ENCODE measurements at regions not wholly inside any gene's neighbourhood (a gene's known extent, or its start where the extent isn't known, plus 50 kb on each side); places are given as distances from the start of the nearest gene placed in this dataset.
A peak's percentile ranks its signal among the peaks of the same experiment; 100 is the strongest.
"Not testable (repeated sequence)": the region's sequence is repeated elsewhere in the genome, so short reads cannot be mapped to it uniquely, and the experiment has no call there.

GRCh38 chr7:101679653-101680173 is 50.6 kb upstream of the MYL10 start:
- not testable (repeated sequence) for H3K9me3 Mint-ChIP-seq; H3K27ac Mint-ChIP-seq; ATAC-seq; H3K36me3 Mint-ChIP-seq (ENCODE audit: low read depth); DNase-seq; H3K4me1 Mint-ChIP-seq; H3K27me3 Mint-ChIP-seq; H3K4me3 Mint-ChIP-seq

DNA sequence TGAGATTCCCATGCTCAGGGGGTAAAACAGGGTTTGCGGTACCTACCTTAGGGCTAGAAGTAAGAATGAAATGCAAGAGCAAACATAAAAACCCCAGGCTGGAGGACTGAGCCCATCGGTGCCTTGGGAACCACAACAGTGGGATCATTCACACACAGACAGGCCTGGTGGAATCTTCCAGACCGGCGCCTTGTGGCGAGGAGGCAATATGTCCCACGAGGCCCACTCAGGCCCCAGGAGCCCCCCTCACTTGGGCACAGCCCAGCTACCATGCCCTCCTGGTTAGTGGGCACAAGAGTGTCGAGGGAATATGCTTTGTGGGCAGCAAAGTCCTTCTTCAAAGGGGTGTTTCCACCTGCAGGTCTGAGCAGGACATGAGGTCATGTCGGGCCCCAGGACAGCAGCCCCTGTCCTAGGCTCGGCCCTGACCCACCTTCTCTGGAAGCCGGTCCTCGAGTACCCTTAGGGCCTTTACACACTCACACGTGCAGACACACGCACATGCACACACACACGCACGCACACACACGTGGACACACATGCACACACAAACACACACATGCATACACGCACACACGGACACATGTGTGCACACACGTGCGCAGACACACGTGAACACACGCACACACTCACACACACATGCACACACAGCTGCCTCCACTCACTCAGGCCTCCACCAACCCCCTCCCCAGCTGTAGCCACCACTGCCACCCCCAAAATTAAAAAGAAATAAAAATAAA is 51.5 kb upstream of the MYL10 start:
- H3K27me3 Mint-ChIP-seq, result no peaks in the 10 kb centered on the region
- no peak overlapping the region for H3K27ac Mint-ChIP-seq
- H3K9me3 Mint-ChIP-seq, result no peaks in the 10 kb centered on the region
- H3K36me3 Mint-ChIP-seq (ENCODE audit: low read depth), result no peaks in the 10 kb centered on the region
- ATAC-seq (no peak), DNase-seq (no peak)
- H3K4me1 Mint-ChIP-seq, result no peaks in the 10 kb centered on the region
- H3K4me3 Mint-ChIP-seq, result no peak overlapping the region

DNA sequence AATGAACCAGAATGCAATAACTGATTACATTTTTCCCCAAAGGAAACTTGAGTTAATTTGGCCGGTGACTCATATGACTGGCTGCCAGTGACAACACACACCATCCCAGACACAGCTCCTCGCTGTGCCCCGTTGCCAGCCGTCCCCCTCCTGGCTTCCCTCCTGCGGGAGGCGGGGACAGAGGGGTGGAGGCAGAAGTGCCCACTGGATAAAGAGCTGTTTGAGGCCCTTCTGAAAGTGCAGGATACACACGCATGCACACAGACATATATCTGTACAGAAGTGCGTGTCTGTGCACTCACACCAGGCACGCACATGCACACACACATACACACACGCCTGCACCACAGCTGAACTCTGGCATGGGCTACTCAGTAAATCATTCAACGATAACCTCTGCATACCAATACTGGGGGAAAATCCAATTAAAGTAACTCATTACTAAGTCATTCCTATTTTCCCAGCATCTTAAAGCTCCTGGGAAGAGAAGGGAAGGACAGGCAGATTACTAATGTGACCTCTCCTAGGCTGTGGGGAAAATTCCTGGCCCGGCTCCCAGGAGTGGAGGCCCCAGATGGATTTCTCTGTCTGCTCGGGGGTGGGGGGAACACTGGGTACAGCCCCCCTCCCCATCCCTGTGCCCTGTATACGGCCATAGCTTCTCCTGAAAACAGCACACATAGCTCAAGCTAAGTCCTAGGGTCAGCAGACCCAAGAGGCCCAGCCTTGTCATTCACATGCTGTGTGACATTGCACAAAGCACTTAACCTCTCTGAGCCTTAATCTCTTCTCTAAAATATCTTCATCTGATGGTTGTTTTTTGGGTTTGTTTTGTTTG is 52.3 kb upstream of the MYL10 start:
- Mint-ChIP-seq H3K9me3 (no peaks in the 10 kb centered on the region), H3K4me1 (no peaks in the 10 kb centered on the region), H3K36me3 (ENCODE audit: low read depth) (no peaks in the 10 kb centered on the region), H3K4me3 (no peak overlapping the region), H3K27me3 (no peaks in the 10 kb centered on the region), H3K27ac (no peak overlapping the region)
- DNase-seq, result no peak
- ATAC-seq, result no peak

DNA sequence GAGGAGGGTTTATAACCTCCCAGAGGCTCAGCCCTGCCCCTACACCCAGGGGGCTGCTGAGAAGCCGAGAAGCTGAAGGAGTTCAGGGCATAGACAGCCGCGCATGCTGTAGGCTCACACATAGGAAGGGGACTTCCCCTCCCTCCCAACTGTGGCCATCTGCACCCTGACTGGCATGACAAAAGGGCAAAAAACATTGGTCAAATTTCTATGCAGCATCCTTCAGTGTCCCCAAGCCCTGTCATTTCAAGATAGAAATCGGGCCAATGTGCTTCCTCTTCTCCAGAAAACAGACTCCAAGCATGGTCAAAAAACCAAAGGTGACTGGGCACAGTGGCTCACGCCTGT is 55.9 kb upstream of the MYL10 start:
- Mint-ChIP-seq H3K4me1 (no peaks in the 10 kb centered on the region), H3K27ac (no peak overlapping the region), H3K36me3 (ENCODE audit: low read depth) (no peaks in the 10 kb centered on the region), H3K4me3 (no peak overlapping the region), H3K9me3 (no peaks in the 10 kb centered on the region), H3K27me3 (peaks cover 2% of the 10 kb centered on the region)
- DNase-seq (no peak), ATAC-seq (no peak)

GRCh38 chr7:101686030-101686429 is 56.9 kb upstream of the MYL10 start:
- H3K4me1 Mint-ChIP-seq, result no peaks in the 10 kb centered on the region
- H3K9me3 Mint-ChIP-seq, result no peaks in the 10 kb centered on the region
- H3K36me3 Mint-ChIP-seq (ENCODE audit: low read depth), result no peaks in the 10 kb centered on the region
- peaks cover 2% of the 10 kb centered on the region for H3K27me3 Mint-ChIP-seq
- DNase-seq (no peak), ATAC-seq (no peak)
- no peak overlapping the region for H3K27ac Mint-ChIP-seq
- H3K4me3 Mint-ChIP-seq, result no peak overlapping the region

DNA sequence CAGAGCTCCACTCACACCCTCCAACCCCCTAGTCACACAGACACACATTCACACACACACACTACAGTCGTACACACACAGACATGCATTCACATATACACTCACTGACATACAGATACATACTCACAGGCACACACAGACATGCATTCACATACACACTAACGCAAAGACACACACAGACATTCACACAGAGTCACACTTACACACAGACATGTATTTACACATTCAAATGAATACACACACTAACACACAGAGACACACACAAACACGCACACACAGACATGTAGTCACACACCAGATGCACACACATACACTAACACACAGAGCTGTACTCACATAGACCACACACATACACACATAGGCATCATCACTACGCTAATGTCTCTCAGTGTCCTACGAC is 58.0 kb upstream of the MYL10 start:
- ATAC-seq (no peak), DNase-seq (no peak)
- H3K4me1 Mint-ChIP-seq, result no peaks in the 10 kb centered on the region
- H3K36me3 Mint-ChIP-seq (ENCODE audit: low read depth), result no peaks in the 10 kb centered on the region
- H3K27ac Mint-ChIP-seq, result no peak overlapping the region
- no peak overlapping the region for H3K4me3 Mint-ChIP-seq
- no peaks in the 10 kb centered on the region for H3K9me3 Mint-ChIP-seq
- H3K27me3 Mint-ChIP-seq, result peaks cover 3% of the 10 kb centered on the region

GRCh38 chr7:101687791-101688182 is 58.7 kb upstream of the MYL10 start:
- H3K4me3 Mint-ChIP-seq, result no peak overlapping the region
- DNase-seq (no peak), ATAC-seq (no peak)
- H3K36me3 Mint-ChIP-seq (ENCODE audit: low read depth), result no peaks in the 10 kb centered on the region
- H3K4me1 Mint-ChIP-seq, result no peaks in the 10 kb centered on the region
- H3K27me3 Mint-ChIP-seq, result peaks cover 4% of the 10 kb centered on the region
- H3K9me3 Mint-ChIP-seq, result no peaks in the 10 kb centered on the region
- no peak overlapping the region for H3K27ac Mint-ChIP-seq

- Mint-ChIP-seq H3K36me3 (ENCODE audit: low read depth) (no peaks in the 10 kb centered on the region), H3K27ac (no peak overlapping the region), H3K27me3 (peaks cover 4% of the 10 kb centered on the region), H3K4me1 (no peaks in the 10 kb centered on the region), H3K4me3 (no peak overlapping the region), H3K9me3 (no peaks in the 10 kb centered on the region)
- DNase-seq, result peak; percentile 90
- ATAC-seq, result peak; percentile 86
Observed at GRCh38 chr7:101688183-101688831, 59.2 kb upstream of the MYL10 start.

DNA sequence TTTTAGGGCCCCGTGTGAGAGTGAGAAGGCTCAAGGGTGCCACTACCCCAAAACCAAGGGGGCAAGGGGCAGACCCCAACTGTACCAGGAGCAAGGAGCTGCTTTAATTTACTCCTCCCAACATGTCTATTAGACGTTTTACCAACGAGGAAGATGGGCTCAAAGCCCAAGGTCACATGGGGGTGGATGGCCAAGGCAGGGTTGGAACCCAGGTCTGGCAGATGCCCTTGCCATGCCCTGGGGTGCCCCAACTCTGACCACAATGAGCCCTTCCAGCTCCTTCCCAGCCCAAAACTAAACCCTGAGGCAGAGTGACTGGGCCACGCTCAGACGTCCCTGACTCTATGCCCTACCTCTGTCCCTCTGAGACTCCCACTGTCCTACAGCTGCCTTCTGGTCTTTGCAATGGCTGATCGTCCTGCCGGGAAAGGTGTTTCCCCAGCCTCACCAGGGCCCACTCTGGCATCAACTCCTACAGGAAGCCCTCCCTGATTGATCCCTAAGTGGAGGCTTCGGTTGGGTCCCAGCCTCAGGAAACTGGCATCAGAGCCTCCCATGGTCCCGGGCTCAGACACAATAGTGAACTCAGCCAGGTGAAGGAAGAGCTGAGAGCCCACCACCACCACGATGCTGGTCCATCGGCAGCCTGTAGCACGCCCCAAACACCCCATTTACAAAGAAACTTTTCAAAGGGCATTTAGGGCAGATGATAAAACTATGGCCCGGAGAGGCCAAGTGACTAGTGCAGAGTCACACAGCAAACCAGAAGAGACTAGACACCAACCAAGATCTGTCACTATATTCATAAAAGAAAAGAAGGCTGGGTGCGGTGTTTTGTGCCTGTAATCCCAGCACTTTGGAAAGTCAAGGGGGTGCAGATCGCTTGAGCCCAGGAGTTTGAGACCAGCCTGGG is 60.2 kb upstream of the MYL10 start:
- Mint-ChIP-seq H3K27ac (no peak overlapping the region), H3K36me3 (ENCODE audit: low read depth) (no peaks in the 10 kb centered on the region), H3K4me3 (no peak overlapping the region), H3K4me1 (no peaks in the 10 kb centered on the region), H3K27me3 (peaks cover 4% of the 10 kb centered on the region), H3K9me3 (no peaks in the 10 kb centered on the region)
- ATAC-seq, result no peak
- no peak for DNase-seq

- Mint-ChIP-seq H3K4me3 (no peak overlapping the region), H3K9me3 (no peaks in the 10 kb centered on the region)
- ATAC-seq, result no peak
Observed at GRCh38 chr7:101690061-101690460, 61.0 kb upstream of the MYL10 start.

GRCh38 chr7:101691822-101692384 is 62.8 kb upstream of the MYL10 start:
- Mint-ChIP-seq H3K9me3 (no peaks in the 10 kb centered on the region), H3K27me3 (peaks cover 4% of the 10 kb centered on the region), H3K4me3 (no peak overlapping the region), H3K4me1 (no peaks in the 10 kb centered on the region), H3K27ac (no peak overlapping the region), H3K36me3 (ENCODE audit: low read depth) (no peaks in the 10 kb centered on the region)
- no peak for ATAC-seq
- DNase-seq, result no peak

More at GRCh38 chr7:101690061-101690460, 61.0 kb upstream of the MYL10 start:
- peaks cover 4% of the 10 kb centered on the region for H3K27me3 Mint-ChIP-seq
- no peak overlapping the region for H3K27ac Mint-ChIP-seq
- H3K36me3 Mint-ChIP-seq (ENCODE audit: low read depth), result no peaks in the 10 kb centered on the region
- DNase-seq, result no peak
- no peaks in the 10 kb centered on the region for H3K4me1 Mint-ChIP-seq

DNA sequence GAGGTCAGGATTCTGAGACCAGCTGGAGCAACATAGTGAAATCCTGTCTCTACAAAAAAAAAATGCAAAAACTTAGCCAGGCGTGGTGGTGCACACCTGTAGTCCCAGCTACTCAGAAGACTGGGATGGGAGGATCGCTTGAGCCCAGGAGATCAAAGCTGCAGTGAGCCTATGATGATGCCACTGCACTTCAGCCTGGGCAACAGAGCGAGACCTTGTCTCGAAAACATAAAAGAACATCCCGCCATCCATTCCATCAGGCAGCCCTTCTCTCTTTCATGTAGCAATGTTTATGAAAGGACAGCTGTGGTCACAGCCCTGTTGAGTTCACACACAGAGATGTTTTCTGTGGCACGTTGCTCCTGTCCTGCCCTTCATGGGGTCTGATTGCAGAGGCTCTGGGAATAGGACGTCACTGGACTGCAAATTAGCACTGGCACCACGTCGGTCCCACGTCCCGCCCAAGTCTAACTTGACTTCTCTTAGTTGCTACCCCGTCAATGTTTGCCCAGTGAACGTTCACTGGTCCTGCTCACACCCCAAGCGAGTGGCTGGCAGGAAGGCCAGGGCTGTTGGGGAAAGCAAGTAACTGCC is 64.5 kb upstream of the MYL10 start:
- no peaks in the 10 kb centered on the region for H3K36me3 Mint-ChIP-seq (ENCODE audit: low read depth)
- no peak for ATAC-seq
- no peak overlapping the region for H3K27ac Mint-ChIP-seq
- H3K4me3 Mint-ChIP-seq, result no peak overlapping the region
- no peaks in the 10 kb centered on the region for H3K4me1 Mint-ChIP-seq
- no peak for DNase-seq
- H3K9me3 Mint-ChIP-seq, result no peaks in the 10 kb centered on the region
- peaks cover 2% of the 10 kb centered on the region for H3K27me3 Mint-ChIP-seq

DNA sequence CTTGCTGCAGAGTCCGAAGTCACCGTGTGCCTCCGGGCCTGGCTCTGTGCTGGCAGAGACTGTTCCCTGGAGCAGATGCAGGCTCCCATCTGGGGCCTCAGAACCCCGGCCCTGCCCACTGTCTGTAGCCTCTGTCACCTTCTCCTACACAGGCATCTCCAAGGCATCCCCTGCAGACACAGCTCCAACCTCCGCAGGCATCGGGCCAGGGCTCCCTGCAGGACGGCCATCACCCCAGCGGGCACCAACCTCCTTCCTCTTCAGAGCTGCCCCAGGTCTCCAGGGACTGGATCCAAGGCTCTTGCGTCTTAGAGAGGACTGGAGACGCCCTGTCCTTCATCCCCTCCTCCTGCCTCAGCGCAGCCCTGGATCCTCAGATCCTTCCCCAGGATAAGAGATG is 69.9 kb upstream of the MYL10 start:
- no peaks in the 10 kb centered on the region for H3K9me3 Mint-ChIP-seq
- no peak for ATAC-seq

More for the DNA sequence above, 69.9 kb upstream of the MYL10 start:
- H3K4me1 Mint-ChIP-seq, result no peaks in the 10 kb centered on the region
- no peak overlapping the region for H3K4me3 Mint-ChIP-seq
- H3K27me3 Mint-ChIP-seq, result no peaks in the 10 kb centered on the region
- no peaks in the 10 kb centered on the region for H3K36me3 Mint-ChIP-seq (ENCODE audit: low read depth)
- DNase-seq, result no peak
- H3K27ac Mint-ChIP-seq, result no peak overlapping the region
